M059J (cell line): ENCODE measurements at regions not wholly inside any gene's neighbourhood (a gene's known extent, or its start where the extent isn't known, plus 50 kb on each side); places are given as distances from the start of the nearest gene placed in this dataset.

ENCODE experiments used
- DNase-seq: peaks from one replicate; pipeline ENCODE4 v3.0.0-alpha.2; 2012; ENCODE audit warnings: low read depth

DNA sequence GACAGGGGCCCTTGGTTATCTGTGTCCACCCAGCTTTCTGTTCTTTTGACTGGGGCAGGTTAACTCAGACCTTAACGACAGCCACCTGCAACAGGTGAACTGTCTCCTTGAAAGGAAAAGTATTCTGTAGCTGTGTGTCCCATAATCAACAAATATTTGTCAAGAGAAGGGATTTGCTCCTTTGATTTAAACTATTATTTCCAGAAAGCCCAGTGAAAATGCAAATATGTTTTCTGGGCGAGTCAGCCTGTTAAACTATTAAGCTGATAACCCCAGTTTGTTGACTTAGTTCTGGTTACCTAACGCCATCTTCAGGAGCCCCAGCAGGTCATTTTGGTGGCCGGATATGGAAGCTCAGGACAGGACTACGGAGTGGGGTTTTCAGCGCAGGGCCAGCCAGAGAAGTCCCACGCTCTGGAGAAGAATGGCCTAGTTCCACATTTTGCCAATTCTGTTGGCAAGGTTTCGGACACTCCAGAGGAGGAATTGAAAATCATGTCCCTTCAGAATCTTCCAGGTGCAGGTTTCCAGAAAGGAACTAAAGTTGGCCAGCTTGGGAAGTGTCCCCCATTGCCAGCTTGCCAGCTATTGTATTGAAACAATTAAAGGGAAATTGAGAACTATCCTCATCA, 54.5 kb downstream of the ADRA2A start:
- no peak for DNase-seq

DNA sequence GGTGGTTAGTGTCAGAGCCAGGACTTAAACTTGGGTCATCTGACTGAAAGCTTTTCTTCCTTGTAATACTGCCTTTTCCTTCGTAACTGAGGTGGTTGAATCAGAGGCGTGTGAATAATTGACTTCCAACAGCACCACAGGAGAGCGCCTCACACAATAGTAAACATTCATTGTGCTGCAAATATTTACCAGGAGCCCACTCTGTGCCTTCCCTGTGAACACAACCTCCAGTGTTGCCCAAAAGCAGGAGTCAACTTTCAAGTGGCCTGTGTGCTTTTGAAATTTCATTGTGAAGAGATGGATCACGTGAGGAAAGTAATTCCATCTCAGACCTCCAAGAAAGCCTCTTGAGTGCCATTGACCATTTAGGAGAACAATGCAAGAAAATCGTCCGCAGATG, 60.2 kb downstream of the ADRA2A start:
- no peak for DNase-seq

GRCh38 chr10:111137587-111137986, 60.8 kb downstream of the ADRA2A start:
- no peak for DNase-seq

DNA sequence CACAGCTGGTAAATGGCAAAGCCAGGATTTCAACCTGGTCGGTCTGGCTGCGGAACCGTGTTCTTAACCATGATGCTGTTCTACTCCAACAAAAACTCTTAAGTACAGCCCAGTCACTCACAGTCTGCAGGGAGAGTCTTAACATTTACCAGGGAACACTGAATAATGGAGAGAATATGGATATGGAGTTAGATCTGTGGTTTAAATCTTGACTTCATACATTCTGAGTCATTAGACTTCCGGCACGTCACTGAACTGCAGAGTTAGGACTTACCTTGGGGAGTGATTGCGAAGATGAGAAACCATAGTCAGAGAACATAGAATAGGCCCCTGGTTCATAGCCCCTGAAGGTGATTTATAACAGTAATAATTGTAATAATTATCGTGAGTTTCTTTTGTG, 61.7 kb downstream of the ADRA2A start:
- DNase-seq = no peak

DNA sequence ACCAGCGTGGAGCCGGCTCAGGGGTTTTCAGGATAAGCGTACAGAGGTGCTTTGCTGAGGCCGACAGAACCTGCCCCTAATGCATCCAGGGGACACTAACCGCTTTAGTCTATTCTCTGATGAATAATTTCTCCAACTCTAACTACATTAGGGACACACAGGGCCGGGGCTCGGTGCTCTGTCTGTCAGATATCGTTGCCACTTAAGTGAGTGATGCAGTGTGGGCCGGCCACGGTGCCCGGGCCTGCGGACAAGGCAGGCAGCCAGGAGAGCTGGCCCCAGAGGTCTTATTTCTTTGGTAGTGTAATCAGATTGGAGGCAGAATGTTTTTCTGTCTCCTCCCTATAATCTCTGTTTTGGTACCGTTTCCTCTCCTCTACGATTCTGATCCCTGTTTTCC, 62.7 kb downstream of the ADRA2A start:
- no peak for DNase-seq

GRCh38 chr10:111142092-111142768, 65.4 kb downstream of the ADRA2A start:
- no peak for DNase-seq

DNA sequence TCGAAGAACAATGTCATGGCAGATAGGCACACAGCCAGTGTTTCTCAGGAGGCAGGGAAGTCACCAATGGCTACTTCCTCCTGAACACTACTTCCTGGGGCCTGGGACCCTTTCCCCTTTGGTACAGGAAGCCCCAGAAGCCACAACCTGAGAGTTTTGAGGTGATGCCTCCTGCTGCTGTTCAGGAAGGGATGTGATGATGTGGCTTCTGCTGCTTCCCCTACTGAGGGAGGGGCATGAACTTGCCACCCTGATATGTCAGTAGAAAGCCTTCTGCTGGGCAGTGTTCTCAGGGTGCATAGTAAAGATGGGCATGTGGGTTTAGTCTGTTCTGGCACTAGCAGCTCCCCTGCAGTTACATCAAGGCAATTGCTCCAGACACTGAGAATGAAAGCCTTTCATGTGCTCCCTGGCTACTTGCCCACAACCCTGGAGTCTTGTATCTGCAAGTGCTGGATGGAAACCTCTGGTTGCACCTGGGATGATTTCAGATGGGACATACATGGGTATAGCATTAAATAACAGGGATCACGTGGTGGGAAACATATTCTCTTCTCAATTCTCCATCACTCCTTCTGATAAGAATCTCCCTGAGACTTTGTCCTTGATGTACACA, 69.3 kb downstream of the ADRA2A start:
- no peak for DNase-seq

DNA sequence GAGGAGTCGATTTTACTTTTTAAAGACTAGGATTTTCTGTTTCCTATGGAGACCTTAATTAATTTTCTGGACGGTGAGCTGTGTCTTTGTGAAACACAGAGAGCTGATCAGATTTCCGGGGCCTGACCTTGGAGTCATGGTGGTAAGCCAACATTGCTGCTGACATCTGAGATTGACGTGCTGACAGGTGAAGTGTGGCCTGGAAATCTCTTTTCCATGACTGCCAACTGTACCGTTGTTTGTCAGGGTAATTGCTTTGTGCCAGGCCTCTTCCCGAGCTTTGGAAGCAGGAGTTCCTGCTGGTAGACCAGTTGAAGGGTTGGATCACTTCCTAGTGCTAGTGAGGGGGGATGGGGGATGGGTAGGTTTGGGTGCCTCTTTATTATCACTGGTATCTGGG, 71.2 kb downstream of the ADRA2A start:
- no peak for DNase-seq

- DNase-seq = no peak
Measured at GRCh38 chr10:111148440-111148839, 71.6 kb downstream of the ADRA2A start.

DNA sequence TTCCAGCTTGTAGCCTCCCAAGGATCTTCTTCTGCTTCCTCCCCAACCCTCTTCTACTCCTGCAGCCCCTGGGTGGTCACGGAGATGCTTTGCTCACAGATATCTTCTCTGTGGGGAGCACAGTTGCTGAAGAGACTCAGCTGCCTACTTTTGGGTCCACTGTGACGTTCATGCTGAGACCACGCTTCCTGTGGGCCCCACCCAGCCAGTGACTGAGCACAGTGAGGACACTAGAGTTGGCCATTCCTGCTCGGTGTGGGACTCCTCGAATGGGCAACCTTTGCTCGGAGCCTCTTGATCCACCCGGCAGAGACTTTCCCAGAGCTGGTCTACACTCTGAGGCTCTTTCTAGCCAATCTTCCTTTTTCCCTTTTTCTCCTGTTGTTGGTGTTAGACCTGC, 73.9 kb downstream of the ADRA2A start:
- DNase-seq = no peak

DNA sequence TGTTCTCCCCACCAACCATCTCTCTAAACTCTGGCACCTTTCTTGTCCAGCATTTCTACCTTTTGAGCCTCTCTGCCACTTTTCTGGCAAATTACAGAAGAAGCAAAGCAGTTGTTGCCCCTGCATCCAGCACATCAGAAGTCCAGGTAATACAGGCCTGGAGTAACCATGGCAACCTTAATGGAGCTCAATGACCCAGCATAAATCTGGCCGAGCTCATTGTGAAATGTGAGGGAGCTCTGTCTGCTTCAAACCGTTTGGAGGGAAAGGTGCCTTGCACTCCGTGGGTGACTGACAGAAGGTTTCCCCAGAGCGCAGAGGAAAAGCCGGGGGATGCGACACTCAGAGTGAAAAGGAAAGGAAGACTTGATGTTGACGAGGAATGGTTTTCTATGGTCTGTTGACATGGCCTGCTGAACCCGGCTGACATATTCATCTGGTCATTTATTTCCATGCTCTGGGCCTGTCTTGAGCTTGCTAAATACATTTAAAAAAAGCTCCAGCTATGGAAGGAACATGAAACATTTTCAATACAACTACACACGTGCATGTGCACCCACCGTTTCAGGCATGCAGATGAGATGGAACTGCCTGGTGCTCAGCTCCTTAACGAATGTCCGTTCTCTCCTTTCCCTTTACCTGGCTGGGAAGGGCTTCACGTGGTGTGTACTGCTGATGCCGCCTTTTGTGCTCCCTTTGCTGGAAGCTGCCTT, 74.9 kb downstream of the ADRA2A start:
- DNase-seq = no peak

GRCh38 chr10:111156754-111157153, 79.9 kb downstream of the ADRA2A start:
- DNase-seq = no peak

- no peak for DNase-seq
Measured at GRCh38 chr10:111158595-111158994, 81.8 kb downstream of the ADRA2A start.

- DNase-seq = no peak
Measured at GRCh38 chr10:111161109-111161874, 84.5 kb downstream of the ADRA2A start.

GRCh38 chr10:111171183-111171582, 94.4 kb downstream of the ADRA2A start:
- DNase-seq = no peak

DNA sequence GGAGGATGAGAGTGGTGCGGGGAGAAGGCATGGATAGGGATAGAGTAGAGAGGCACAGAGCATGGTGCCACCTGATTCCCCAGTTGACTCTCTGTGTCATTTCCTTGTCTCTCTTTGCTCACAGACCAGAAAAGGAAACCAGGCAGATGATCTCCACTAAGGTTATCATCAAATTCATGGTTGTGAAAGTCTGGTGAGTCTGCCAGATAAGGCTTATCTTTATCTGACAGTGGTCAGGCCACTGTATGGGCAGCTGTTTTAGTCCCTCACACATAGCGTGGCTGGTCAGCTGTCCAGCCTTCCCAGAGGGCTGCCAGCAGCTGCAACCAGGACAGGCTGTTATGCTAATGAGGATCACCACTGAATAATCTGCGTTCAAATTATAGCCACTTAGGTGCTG, 99.0 kb downstream of the ADRA2A start:
- DNase-seq = no peak

GRCh38 chr10:111177379-111177778, 100.5 kb downstream of the ADRA2A start:
- DNase-seq = no peak

DNA sequence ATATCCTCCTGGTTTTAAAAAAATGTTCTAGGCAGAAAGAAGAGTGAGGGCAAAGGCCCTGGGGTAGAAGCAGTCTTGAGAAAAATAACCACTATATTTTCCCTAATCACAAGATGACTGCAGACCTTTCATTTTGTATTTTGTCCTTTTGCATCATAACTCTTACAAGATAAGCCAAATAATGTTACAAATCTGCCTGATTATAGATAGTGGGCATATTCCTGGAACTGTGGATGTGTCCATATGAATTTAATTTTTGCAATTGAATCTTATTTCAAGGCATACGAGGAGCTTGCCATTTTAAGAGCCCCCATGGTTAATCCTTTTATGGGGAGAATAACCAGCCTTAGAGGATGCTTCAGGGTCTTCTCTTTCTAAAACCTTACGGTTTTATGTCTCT, 102.7 kb downstream of the ADRA2A start:
- no peak for DNase-seq

GRCh38 chr10:111186358-111186757, 109.5 kb downstream of the ADRA2A start:
- DNase-seq = no peak

DNA sequence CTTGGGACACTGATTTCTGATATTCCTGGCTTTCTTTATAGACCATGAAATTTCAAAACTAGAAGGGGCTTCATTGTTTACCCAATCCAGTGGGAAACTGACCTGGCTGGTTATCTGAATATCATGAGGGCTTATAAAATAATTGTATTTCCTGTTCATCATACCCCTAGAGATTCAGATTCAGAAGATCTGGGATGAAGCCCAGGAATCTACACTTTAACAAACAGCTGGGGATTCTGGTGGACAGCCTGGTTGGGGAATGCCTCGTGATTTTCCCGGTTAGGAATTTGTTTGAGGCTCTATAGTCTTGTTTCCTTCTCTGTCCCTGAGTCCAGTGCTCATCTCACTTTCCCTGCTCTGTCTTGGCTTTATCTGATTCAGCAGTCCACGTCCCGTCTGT, 110.3 kb downstream of the ADRA2A start:
- no peak for DNase-seq

DNA sequence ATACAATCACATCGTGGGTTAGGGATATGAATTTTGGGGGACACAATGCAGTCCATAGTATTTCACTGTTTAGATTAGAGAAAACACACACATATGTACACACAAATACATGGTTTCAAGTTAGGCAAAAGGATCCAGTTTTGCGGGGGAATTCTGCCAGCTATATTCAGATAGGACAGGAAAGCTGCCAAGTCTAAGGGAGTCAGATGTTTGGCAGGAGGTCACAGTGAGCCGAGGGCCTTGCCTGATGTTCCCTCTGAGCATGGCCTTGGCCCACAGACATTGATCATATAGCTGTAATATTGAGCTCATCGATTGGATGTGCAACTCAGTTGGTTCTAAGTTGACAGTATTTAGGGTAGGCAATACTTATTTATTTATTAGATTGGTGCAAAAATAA, 122.8 kb downstream of the ADRA2A start:
- DNase-seq = no peak
